ENCODE measurements at regions not wholly inside any gene's neighbourhood (a gene's known extent, or its start where the extent isn't known, plus 50 kb on each side); places are given as distances from the start of the nearest gene placed in this dataset.

DNA sequence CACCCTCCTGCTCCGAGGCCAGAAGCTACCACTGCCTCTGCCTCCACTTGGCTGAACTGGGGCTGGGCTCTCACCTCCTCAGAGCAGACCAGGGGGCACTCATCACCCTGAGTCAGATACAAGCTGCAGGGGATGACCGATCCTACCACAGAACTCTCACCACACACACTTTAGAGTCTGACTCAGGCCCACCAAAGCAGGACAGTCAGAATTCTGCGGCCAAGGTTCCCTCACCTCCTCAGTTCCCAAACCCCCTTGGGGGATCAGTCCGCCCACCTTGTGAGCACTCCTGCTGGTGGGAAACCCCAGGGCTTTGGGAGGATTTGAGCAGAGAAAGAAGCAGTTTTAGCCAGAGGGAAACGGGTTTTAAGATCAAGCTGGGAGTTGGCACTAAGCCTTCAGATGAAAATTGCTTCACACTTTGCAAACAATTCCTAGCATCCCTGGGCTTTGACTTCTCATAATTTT is 587.8 kb upstream of the JAG1 start:
- TF ChIP-seq, protein P1, sequence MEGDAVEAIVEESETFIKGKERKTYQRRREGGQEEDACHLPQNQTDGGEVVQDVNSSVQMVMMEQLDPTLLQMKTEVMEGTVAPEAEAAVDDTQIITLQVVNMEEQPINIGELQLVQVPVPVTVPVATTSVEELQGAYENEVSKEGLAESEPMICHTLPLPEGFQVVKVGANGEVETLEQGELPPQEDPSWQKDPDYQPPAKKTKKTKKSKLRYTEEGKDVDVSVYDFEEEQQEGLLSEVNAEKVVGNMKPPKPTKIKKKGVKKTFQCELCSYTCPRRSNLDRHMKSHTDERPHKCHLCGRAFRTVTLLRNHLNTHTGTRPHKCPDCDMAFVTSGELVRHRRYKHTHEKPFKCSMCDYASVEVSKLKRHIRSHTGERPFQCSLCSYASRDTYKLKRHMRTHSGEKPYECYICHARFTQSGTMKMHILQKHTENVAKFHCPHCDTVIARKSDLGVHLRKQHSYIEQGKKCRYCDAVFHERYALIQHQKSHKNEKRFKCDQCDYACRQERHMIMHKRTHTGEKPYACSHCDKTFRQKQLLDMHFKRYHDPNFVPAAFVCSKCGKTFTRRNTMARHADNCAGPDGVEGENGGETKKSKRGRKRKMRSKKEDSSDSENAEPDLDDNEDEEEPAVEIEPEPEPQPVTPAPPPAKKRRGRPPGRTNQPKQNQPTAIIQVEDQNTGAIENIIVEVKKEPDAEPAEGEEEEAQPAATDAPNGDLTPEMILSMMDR (IDR thresholded peaks at IDR 0.05; ENCODE audit: insufficient read depth, low read depth, low read length): no peak
- no peak for TF ChIP-seq EZH2 (IDR thresholded peaks at IDR 0.05; ENCODE audit: insufficient read depth, low read length)
